GM12878 (cell line): ENCODE measurements at regions not wholly inside any gene's neighbourhood (a gene's known extent, or its start where the extent isn't known, plus 50 kb on each side); places are given as distances from the start of the nearest gene placed in this dataset.

Experiments used
- BHLHE40 ChIP-seq, 2 experiments: fragments of 450-650 bp in 1 of 2; IDR thresholded peaks; 2 replicates each; pipeline ENCODE4 v1.6.1; 2011 to 2017; ENCODE audit warnings: low read depth in 2 of 2, borderline replicate concordance in 1 of 2, improper control_type of control experiment in 1 of 2, low read length in 1 of 2, mild to moderate bottlenecking in 1 of 2
- CBFB ChIP-seq: IDR thresholded peaks from 2 replicates; pipeline ENCODE4 v1.6.1; 2016; ENCODE audit warnings: antibody characterized with exemption, low read depth
- CBX5 ChIP-seq: sonication (generic); IDR thresholded peaks from 2 replicates; pipeline ENCODE4 v1.6.1; 2016; ENCODE audit warnings: low read depth, moderate library complexity, mild to moderate bottlenecking, inconsistent platforms
- CHD4 ChIP-seq: fragments of 200-600 bp; sonication (generic); IDR thresholded peaks from 2 replicates; pipeline ENCODE4 v1.6.1; 2016; ENCODE audit warnings: mild to moderate bottlenecking
- CREB1 ChIP-seq: IDR thresholded peaks from 2 replicates; pipeline ENCODE4 v1.6.1; 2012; ENCODE audit warnings: low read depth, mild to moderate bottlenecking, inconsistent platforms
- FOXK2 ChIP-seq: fragments of 450-650 bp; IDR thresholded peaks from 2 replicates; pipeline ENCODE4 v1.6.1; 2017; ENCODE audit warnings: mild to moderate bottlenecking, moderate library complexity
- IRF4 ChIP-seq: IDR thresholded peaks from 2 replicates; pipeline ENCODE4 v1.6.1; 2011; ENCODE audit warnings: low read depth, low read length
- MYB ChIP-seq: fragments of 150-350 bp; IDR thresholded peaks from 2 replicates; pipeline ENCODE4 v1.6.1; 2014; ENCODE audit warnings: mild to moderate bottlenecking, low read depth, low read length, borderline replicate concordance
- RAD51 ChIP-seq: fragments of 450-650 bp; IDR thresholded peaks from 2 replicates; pipeline ENCODE4 v1.6.1; 2016; ENCODE audit warnings: moderate library complexity, mild to moderate bottlenecking, inconsistent platforms
- RB1 ChIP-seq: fragments of 450-650 bp; formaldehyde crosslinking; IDR thresholded peaks from 2 replicates; pipeline ENCODE4 v1.6.1; 2017; ENCODE audit warnings: mild to moderate bottlenecking, borderline replicate concordance
- RCOR1 ChIP-seq: conservative IDR thresholded peaks from 2 replicates; pipeline ENCODE4 v1.6.1; 2012; ENCODE audit warnings: low read depth, low read length, improper control_type of control experiment
- RFX5 ChIP-seq: IDR thresholded peaks from 2 replicates; pipeline ENCODE4 v1.6.1; 2011; ENCODE audit warnings: low read depth, low read length, improper control_type of control experiment
- RUNX3 ChIP-seq: IDR thresholded peaks from 2 replicates; pipeline ENCODE4 v1.6.1; 2012; ENCODE audit warnings: low read length, inconsistent platforms
- SMAD1 ChIP-seq: fragments of 450-650 bp; IDR thresholded peaks from 2 replicates; pipeline ENCODE4 v1.6.1; 2018; ENCODE audit warnings: mild to moderate bottlenecking, low read depth; ENCODE audit not compliant: partially characterized antibody
- STAT3 ChIP-seq: IDR thresholded peaks from 2 replicates; pipeline ENCODE4 v1.6.1; 2011; ENCODE audit warnings: low read depth, low read length, improper control_type of control experiment
- TF ChIP-seq, protein P1 (sequence below), 3 experiments: IDR thresholded peaks in 2 of 3; conservative IDR thresholded peaks in 1 of 3; 2 replicates each; pipeline ENCODE4 v1.5.1; 2011; ENCODE audit warnings: low read depth in 3 of 3, low read length in 3 of 3, mild to moderate bottlenecking in 3 of 3, control low read depth in 2 of 3, moderate library complexity in 2 of 3, inconsistent platforms in 1 of 3, mixed read lengths in 1 of 3; ENCODE audit not compliant: control insufficient read depth in 2 of 3, insufficient read depth in 1 of 3; ENCODE audit errors: extremely low read depth in 1 of 3
- TF ChIP-seq, protein P2 (sequence below): IDR thresholded peaks from 2 replicates; pipeline ENCODE4 v1.6.1; 2011; ENCODE audit warnings: borderline replicate concordance, low read depth, mild to moderate bottlenecking, moderate library complexity, low read length; ENCODE audit not compliant: insufficient read depth, poor library complexity, severe bottlenecking
- TF ChIP-seq, protein P3 (sequence below): IDR thresholded peaks from 2 replicates; pipeline ENCODE4 v1.6.1; 2011; ENCODE audit warnings: low read depth, mild to moderate bottlenecking, low read length, moderate library complexity, borderline replicate concordance; ENCODE audit errors: extremely low read depth
- TF ChIP-seq, protein P4 (sequence below): fragments of 450-650 bp; conservative IDR thresholded peaks from 2 replicates; pipeline ENCODE4 v1.6.1; 2017; ENCODE audit warnings: mild to moderate bottlenecking, moderate library complexity
- TF ChIP-seq, protein P5 (sequence below): fragments of 450-650 bp; IDR thresholded peaks from 2 replicates; pipeline ENCODE4 v1.6.1; 2017; ENCODE audit warnings: mild to moderate bottlenecking, moderate library complexity

DNA sequence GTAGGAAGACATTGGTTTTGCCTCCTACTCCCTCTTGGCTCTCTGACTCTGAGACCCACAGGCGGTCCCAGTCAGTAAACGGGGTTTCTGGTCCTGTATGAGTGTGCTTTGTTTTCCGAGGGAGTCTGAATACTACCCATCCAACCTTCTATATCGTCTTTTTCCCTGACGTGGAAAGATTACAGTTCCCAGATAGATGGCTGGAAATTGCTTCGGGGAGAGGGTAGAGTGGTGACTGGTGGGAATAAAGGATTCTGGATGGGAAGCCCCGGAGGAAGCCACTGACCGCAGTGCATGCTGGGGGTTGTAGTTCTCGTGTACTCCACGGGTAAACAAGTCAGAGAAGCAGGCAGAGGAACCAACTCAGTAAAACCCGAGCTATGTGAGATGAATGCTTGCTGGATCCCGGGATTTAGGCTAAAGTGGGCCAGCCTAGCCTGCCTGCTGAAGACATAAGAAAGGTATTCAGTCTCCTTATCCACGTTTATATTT, 66.2 kb upstream of the IRF2BP2 start (continued):
- TF ChIP-seq, protein P1, sequence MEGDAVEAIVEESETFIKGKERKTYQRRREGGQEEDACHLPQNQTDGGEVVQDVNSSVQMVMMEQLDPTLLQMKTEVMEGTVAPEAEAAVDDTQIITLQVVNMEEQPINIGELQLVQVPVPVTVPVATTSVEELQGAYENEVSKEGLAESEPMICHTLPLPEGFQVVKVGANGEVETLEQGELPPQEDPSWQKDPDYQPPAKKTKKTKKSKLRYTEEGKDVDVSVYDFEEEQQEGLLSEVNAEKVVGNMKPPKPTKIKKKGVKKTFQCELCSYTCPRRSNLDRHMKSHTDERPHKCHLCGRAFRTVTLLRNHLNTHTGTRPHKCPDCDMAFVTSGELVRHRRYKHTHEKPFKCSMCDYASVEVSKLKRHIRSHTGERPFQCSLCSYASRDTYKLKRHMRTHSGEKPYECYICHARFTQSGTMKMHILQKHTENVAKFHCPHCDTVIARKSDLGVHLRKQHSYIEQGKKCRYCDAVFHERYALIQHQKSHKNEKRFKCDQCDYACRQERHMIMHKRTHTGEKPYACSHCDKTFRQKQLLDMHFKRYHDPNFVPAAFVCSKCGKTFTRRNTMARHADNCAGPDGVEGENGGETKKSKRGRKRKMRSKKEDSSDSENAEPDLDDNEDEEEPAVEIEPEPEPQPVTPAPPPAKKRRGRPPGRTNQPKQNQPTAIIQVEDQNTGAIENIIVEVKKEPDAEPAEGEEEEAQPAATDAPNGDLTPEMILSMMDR (IDR thresholded peaks at IDR 0.05 in 2 of 3, conservative IDR thresholded peaks at IDR 0.05 in 1 of 3; ENCODE audit: control insufficient read depth in 2 of 3, extremely low read depth in 1 of 3, insufficient read depth in 1 of 3, low read depth in 3 of 3, low read length in 3 of 3): no peak
- no peak for TF ChIP-seq MYB
- 0 out of 2 replicates have a peak, but pooled peaks have one; percentile 10 for TF ChIP-seq RAD51
- no peak for TF ChIP-seq SMAD1
- no peak for TF ChIP-seq CBX5
- TF ChIP-seq, protein P2, sequence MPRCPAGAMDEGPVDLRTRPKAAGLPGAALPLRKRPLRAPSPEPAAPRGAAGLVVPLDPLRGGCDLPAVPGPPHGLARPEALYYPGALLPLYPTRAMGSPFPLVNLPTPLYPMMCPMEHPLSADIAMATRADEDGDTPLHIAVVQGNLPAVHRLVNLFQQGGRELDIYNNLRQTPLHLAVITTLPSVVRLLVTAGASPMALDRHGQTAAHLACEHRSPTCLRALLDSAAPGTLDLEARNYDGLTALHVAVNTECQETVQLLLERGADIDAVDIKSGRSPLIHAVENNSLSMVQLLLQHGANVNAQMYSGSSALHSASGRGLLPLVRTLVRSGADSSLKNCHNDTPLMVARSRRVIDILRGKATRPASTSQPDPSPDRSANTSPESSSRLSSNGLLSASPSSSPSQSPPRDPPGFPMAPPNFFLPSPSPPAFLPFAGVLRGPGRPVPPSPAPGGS: no peak
- TF ChIP-seq, protein P3, sequence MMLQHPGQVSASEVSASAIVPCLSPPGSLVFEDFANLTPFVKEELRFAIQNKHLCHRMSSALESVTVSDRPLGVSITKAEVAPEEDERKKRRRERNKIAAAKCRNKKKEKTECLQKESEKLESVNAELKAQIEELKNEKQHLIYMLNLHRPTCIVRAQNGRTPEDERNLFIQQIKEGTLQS: no peak
- TF ChIP-seq CHD4: no peak
- TF ChIP-seq, protein P4, sequence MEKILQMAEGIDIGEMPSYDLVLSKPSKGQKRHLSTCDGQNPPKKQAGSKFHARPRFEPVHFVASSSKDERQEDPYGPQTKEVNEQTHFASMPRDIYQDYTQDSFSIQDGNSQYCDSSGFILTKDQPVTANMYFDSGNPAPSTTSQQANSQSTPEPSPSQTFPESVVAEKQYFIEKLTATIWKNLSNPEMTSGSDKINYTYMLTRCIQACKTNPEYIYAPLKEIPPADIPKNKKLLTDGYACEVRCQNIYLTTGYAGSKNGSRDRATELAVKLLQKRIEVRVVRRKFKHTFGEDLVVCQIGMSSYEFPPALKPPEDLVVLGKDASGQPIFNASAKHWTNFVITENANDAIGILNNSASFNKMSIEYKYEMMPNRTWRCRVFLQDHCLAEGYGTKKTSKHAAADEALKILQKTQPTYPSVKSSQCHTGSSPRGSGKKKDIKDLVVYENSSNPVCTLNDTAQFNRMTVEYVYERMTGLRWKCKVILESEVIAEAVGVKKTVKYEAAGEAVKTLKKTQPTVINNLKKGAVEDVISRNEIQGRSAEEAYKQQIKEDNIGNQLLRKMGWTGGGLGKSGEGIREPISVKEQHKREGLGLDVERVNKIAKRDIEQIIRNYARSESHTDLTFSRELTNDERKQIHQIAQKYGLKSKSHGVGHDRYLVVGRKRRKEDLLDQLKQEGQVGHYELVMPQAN: no peak
- 0 out of 2 replicates have a peak, but pooled peaks have one; percentile 18 for TF ChIP-seq CREB1
- TF ChIP-seq RCOR1: no peak
- TF ChIP-seq STAT3: no peak
- TF ChIP-seq IRF4: no peak
- peak; percentile 24; the same call in 1 of the 2 replicates for TF ChIP-seq CBFB
- TF ChIP-seq, protein P5, sequence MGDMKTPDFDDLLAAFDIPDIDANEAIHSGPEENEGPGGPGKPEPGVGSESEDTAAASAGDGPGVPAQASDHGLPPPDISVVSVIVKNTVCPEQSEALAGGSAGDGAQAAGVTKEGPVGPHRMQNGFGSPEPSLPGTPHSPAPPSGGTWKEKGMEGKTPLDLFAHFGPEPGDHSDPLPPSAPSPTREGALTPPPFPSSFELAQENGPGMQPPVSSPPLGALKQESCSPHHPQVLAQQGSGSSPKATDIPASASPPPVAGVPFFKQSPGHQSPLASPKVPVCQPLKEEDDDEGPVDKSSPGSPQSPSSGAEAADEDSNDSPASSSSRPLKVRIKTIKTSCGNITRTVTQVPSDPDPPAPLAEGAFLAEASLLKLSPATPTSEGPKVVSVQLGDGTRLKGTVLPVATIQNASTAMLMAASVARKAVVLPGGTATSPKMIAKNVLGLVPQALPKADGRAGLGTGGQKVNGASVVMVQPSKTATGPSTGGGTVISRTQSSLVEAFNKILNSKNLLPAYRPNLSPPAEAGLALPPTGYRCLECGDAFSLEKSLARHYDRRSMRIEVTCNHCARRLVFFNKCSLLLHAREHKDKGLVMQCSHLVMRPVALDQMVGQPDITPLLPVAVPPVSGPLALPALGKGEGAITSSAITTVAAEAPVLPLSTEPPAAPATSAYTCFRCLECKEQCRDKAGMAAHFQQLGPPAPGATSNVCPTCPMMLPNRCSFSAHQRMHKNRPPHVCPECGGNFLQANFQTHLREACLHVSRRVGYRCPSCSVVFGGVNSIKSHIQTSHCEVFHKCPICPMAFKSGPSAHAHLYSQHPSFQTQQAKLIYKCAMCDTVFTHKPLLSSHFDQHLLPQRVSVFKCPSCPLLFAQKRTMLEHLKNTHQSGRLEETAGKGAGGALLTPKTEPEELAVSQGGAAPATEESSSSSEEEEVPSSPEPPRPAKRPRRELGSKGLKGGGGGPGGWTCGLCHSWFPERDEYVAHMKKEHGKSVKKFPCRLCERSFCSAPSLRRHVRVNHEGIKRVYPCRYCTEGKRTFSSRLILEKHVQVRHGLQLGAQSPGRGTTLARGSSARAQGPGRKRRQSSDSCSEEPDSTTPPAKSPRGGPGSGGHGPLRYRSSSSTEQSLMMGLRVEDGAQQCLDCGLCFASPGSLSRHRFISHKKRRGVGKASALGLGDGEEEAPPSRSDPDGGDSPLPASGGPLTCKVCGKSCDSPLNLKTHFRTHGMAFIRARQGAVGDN: no peak
- no peak for TF ChIP-seq BHLHE40 (IDR thresholded peaks at IDR 0.05; ENCODE audit: borderline replicate concordance in 1 of 2, low read depth in 2 of 2, low read length in 1 of 2)
- TF ChIP-seq FOXK2: peak; percentile 75
- peak; percentile 84 for TF ChIP-seq RUNX3
- 0 out of 2 replicates have a peak, but pooled peaks have one; percentile 50 for TF ChIP-seq RB1
- TF ChIP-seq RFX5: no peak
